H1 (cell line): ENCODE measurements at regions not wholly inside any gene's neighbourhood (a gene's known extent, or its start where the extent isn't known, plus 50 kb on each side); places are given as distances from the start of the nearest gene placed in this dataset.

ENCODE experiments used
- CHD2 ChIP-seq: IDR thresholded peaks from 2 replicates; pipeline ENCODE4 v1.6.1; 2012; ENCODE audit warnings: low read length, improper control_type of control experiment
- EZH2 ChIP-seq: fragments of 200-600 bp; sonication (generic); IDR thresholded peaks from 2 replicates; pipeline ENCODE4 v1.7.1; 2012; ENCODE audit warnings: low read depth, mild to moderate bottlenecking, moderate library complexity, low read length, inconsistent platforms; ENCODE audit not compliant: severe bottlenecking
- JUN ChIP-seq: IDR thresholded peaks from 2 replicates; pipeline ENCODE4 v1.6.1; 2011; ENCODE audit warnings: low read depth, mild to moderate bottlenecking, improper control_type of control experiment, low read length
- MAFK ChIP-seq: IDR thresholded peaks from 2 replicates; pipeline ENCODE4 v1.6.1; 2012; ENCODE audit warnings: low read depth, mild to moderate bottlenecking, improper control_type of control experiment, low read length
- POLR2A ChIP-seq, 2 experiments: IDR thresholded peaks; 1 replicate in 1 of 2; 2 replicates in 1 of 2; pipeline ENCODE4 v1.6.1; 2011; ENCODE audit warnings: low read depth in 2 of 2, low read length in 2 of 2, mild to moderate bottlenecking in 2 of 2; ENCODE audit errors: control extremely low read depth in 1 of 2
- POLR2AphosphoS5 ChIP-seq: IDR thresholded peaks from 2 replicates; pipeline ENCODE4 v1.6.1; 2011; ENCODE audit warnings: low read depth, low read length
- TF ChIP-seq, protein P1 (sequence below): IDR thresholded peaks from 2 replicates; pipeline ENCODE4 v1.6.1; 2012; ENCODE audit warnings: inconsistent platforms
- TF ChIP-seq, protein P2 (sequence below), 3 experiments: IDR thresholded peaks; 1 replicate in 2 of 3; 2 replicates in 1 of 3; pipeline versions ENCODE4 v1.5.1 to v1.6.1; 2011; ENCODE audit warnings: low read length in 3 of 3, mild to moderate bottlenecking in 3 of 3, inconsistent platforms in 2 of 3, low read depth in 1 of 3, moderate library complexity in 1 of 3; ENCODE audit not compliant: insufficient read depth in 1 of 3; ENCODE audit errors: control extremely low read depth in 1 of 3

DNA sequence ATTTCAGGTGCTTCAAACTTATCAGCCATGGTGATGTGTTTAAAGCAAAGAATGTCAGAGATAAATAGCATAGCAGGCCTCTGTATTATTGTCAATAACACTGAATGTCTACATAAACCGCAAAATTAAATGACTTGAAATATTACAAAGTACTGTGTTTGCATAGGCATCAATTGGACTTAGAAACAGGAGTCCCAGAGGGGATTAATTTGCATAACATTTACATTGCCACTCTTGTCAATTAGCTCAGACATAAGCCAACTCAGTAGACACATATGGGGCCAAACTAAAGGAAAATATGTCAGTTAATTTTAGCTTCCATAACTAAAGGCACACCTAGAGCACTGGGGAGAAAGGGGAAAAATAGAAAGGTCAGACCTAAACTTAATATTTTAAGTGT lies 814.5 kb upstream of the NEGR1 start:
- TF ChIP-seq EZH2 (no peak), POLR2AphosphoS5 (no peak), JUN (no peak), POLR2A (IDR thresholded peaks at IDR 0.05; ENCODE audit: control extremely low read depth in 1 of 2, low read depth in 2 of 2, low read length in 2 of 2) (no peak), CHD2 (no peak), MAFK (no peak)
- TF ChIP-seq, protein P1, sequence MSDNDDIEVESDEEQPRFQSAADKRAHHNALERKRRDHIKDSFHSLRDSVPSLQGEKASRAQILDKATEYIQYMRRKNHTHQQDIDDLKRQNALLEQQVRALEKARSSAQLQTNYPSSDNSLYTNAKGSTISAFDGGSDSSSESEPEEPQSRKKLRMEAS, result no peak
- TF ChIP-seq, protein P2, sequence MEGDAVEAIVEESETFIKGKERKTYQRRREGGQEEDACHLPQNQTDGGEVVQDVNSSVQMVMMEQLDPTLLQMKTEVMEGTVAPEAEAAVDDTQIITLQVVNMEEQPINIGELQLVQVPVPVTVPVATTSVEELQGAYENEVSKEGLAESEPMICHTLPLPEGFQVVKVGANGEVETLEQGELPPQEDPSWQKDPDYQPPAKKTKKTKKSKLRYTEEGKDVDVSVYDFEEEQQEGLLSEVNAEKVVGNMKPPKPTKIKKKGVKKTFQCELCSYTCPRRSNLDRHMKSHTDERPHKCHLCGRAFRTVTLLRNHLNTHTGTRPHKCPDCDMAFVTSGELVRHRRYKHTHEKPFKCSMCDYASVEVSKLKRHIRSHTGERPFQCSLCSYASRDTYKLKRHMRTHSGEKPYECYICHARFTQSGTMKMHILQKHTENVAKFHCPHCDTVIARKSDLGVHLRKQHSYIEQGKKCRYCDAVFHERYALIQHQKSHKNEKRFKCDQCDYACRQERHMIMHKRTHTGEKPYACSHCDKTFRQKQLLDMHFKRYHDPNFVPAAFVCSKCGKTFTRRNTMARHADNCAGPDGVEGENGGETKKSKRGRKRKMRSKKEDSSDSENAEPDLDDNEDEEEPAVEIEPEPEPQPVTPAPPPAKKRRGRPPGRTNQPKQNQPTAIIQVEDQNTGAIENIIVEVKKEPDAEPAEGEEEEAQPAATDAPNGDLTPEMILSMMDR (IDR thresholded peaks at IDR 0.05; ENCODE audit: control extremely low read depth in 1 of 3, insufficient read depth in 1 of 3, low read depth in 1 of 3, low read length in 3 of 3), result no peak
